HG02884 (cell line): ENCODE measurements at regions not wholly inside any gene's neighbourhood (a gene's known extent, or its start where the extent isn't known, plus 50 kb on each side); places are given as distances from the start of the nearest gene placed in this dataset.
A peak's percentile ranks its signal among the peaks of the same experiment; 100 is the strongest.
"Not testable (repeated sequence)": the region's sequence is repeated elsewhere in the genome, so short reads cannot be mapped to it uniquely, and the experiment has no call there.

Experiments used
- ATAC-seq: cut with Tn5 transposase; IDR thresholded peaks from one replicate; pipeline ENCODE4 v1.9.1; 2021; ENCODE audit warnings: mild to moderate bottlenecking, moderate library complexity; ENCODE audit not compliant: unreplicated experiment

DNA sequence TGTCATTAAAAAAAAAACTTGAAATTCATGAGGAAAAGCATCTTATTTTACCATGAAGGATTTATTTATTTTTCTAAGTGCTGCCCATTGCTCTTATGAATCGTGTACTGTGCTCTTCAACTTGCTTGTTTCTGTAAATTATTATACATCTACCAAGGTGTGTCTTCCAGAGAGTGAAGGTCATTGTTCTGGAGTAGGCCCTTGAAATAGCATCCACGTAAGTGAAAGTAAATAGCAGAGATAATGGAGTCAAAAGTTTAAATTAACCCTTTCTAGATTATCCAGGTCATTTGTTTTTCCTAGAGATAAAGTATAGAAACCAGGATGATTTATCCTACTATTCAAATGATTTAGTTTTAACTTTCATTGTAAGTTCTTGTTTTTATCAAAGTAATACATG, 473.1 kb downstream of the DIRAS2 start:
- no peak for ATAC-seq

- ATAC-seq, result not testable (repeated sequence)
Observed at GRCh38 chr9:90173935-90174334, 468.7 kb downstream of the DIRAS2 start.

DNA sequence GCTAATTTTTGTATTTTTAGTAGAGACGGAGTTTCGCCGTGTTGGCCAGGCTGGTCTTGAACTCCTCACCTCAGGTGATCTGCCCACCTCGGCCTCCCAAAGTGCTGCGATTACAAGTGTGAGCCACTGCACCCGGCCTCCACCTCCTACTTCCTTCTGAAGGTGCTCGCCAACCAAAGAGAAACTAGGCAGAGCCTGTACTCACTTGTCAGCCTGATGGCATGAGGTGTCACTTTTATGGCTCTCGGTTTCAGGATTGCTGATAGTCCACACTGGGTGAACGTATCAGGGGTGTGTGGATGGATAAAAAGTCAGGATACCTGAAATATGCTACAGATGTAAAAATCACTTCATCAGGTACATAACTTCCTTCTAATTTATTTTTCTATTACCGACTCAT, 468.3 kb downstream of the DIRAS2 start:
- ATAC-seq, result not testable (repeated sequence)

- no peak for ATAC-seq
Observed at GRCh38 chr9:90175257-90175656, 467.4 kb downstream of the DIRAS2 start.

DNA sequence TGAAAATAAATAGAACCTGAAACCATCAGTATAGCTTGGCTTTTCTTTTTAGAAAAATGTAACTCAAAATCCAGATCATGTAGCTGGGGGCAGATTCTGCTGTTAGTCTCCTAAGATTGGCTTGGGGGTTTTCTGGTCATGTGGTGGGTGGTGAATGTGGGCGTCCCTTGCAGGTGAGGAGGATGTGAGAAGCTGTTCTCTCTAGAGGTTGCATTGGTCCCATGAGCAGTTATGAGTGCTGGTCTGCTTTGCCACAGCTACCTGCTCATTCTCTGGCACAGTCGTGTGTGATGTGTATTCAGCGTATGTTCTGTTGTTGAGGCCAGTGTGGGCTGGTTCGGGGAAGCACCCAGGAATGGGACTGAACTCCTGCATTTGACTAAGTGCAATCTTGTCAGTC, 466.8 kb downstream of the DIRAS2 start:
- no peak for ATAC-seq

DNA sequence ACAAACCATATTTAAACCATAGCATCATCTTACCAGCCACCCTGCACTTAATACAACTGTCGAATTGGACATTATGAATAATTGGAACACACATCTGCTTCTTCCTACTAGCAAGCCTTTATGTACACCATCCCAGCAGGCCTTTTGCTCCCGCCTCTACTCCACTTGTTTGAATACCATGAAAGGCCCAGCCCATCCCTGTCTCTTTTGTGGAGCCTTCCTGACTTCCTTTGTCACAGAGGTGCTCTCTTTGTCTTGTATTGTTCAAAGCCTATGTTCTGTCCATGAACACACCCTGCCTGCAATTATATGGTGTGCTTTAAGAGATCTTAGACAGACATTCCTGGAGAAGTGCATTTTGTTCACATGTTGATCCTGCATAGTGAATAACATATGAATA, 465.7 kb downstream of the DIRAS2 start:
- no peak for ATAC-seq

GRCh38 chr9:90180381-90180780, 462.2 kb downstream of the DIRAS2 start:
- ATAC-seq, result no peak

DNA sequence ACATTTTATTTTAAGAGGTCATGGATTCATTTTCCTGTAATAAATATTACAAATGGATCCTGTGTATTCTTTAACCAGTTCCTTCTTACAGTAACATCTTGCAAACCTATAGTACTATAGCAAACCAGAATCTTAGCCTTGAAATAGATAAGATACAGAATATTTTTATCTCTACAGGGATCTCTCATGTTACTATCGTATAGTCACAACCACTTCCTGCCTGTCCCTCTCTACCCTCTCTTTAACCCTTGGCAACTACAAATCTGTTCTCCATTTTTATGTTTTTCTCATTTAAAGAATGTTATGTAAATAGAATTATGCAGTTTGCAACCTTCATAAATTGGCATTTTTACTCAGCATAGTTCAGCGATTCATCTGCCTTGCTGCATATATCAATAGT, 454.0 kb downstream of the DIRAS2 start:
- no peak for ATAC-seq

GRCh38 chr9:90189306-90189705, 453.3 kb downstream of the DIRAS2 start:
- ATAC-seq, result peak; percentile 91

DNA sequence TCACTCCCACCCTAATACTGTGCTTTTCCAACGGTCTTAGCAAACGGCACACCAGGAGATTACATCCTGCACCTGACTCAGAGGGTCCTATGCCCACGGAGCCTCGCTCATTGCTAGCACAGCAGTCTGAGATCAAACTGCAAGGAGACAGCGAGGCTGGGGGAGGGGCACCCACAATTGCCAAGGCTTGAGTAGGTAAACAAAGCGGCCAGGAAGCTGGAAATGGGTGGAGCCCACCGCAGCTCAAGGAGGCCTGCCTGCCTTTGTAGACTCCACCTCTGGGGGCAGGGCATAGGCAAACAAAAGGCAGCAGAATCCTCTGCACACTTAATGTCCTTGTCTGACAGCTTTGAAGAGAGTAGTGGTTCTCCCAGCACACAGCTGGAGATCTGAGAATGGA, 450.2 kb downstream of the DIRAS2 start:
- ATAC-seq, result not testable (repeated sequence)

- no peak for ATAC-seq
Observed at GRCh38 chr9:90198956-90199355, 443.7 kb downstream of the DIRAS2 start.

GRCh38 chr9:90201766-90202165, 440.9 kb downstream of the DIRAS2 start:
- no peak for ATAC-seq

DNA sequence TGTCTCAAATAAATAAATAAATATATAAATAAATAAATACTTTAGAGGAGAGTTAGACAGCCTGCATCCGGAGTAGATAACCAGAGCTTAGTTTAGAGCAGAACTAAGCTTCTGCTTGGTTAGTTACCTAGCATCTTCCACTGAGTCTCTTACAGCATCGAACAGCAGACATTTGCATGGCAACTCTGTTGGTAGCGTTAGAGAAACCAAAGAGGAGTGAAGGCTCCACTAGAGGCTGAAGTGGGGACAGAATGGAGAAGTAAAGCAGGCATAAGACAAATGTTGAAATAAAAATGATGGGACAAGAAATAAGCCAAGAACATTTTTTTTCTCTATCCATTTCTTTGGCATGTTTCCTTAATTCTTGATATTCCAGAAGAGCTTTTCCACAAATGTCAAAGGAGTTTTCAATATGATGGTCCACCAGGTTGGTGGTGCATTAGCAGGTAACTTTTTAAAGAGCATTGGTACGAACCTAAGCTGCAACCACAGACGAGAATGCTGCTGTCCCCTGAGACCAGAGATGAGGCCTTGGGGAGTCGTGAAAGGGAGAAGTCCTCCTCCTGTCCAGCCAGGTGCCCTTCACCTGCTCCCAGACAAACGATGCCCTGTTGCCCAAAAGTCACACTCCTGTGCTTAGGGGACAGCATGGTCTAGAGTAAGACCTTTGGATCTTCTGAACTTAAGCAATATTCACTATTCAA, 438.3 kb downstream of the DIRAS2 start:
- ATAC-seq, result no peak

- ATAC-seq, result not testable (repeated sequence)
Observed at GRCh38 chr9:90213045-90213444, 429.6 kb downstream of the DIRAS2 start.

- ATAC-seq, result no peak
Observed at GRCh38 chr9:90219548-90220118, 423.0 kb downstream of the DIRAS2 start.

DNA sequence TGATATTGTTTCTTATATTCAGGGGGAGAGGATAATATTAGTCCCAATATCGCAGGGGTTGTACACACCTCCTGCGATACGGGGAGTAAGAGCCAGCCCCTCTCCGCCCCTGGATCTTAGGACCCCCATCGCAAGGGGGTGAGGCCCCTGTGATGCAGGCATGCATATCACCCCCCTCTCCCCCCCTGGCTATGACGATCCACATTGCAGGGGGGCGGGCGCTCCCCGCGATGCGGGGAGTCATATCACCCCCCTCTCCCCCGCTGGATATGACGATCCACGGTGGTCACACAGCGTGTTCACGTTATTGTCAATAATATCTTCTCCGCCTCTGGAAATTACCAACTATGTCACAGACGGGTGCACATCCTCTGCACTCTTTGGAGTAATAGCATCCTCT, 420.7 kb downstream of the DIRAS2 start:
- ATAC-seq, result not testable (repeated sequence)

DNA sequence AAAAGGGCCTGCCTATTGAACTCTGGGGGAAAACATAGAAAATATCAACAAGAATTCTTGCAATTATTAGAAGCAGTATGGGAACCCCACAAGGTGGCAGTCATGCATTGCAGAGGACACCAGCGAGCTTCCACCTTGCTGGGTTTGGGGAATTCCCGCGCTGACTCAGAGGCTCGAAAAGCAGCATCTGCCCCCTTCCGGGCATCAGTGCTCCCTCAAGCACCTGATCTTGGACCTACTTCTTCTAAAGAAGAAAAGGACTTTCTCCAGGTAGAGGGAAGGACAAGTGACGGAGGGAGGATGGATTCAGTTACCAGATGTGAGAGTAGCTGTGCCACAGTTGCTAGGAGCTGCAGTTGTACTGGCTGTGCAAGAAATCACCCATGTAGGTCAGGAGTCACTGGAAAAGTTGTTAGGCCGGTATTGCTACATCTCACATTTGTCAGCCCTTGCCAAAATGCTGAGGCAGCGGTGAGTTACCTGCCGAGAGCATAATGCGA, 415.7 kb downstream of the DIRAS2 start:
- not testable (repeated sequence) for ATAC-seq

GRCh38 chr9:90233081-90233480, 409.5 kb downstream of the DIRAS2 start:
- not testable (repeated sequence) for ATAC-seq

DNA sequence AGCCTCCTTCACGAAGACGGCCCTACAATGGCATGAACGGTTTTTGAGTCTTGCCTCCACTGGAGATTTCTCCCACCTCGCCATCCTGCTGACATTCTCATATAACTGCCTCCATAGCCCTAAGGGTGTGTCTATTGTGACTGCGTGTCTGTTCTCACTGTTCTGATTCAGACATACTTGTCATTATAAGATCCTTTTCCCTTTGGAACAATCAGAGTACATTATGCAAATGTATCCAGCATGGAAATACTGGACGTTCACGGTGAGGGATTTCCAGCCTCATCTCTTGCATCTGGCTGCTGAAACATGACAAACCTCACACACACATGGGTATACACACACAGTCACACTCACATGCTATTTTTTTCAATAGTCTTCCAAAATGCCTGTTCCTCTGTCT, 402.1 kb downstream of the DIRAS2 start:
- ATAC-seq, result no peak

DNA sequence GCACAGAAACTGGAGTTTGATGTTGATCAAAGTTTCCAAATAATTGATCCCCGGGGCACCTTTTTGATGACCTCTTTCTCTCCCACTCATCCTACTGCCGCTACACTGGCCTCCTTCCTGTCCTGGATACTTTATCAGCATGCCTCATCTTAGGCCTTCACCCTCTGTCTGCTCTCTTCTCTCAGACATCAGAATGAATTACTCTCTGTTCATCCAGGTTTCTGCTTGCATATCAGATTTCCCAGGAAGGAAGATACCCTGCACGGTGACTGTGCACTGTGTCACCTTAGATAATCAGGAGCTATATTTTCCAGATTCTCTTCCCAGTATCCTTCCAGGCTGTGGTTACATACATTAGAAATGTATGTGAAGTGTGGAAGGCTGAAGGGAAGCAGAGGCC, 397.0 kb downstream of the DIRAS2 start:
- ATAC-seq, result no peak

GRCh38 chr9:90249094-90249493, 393.5 kb downstream of the DIRAS2 start:
- ATAC-seq, result no peak

DNA sequence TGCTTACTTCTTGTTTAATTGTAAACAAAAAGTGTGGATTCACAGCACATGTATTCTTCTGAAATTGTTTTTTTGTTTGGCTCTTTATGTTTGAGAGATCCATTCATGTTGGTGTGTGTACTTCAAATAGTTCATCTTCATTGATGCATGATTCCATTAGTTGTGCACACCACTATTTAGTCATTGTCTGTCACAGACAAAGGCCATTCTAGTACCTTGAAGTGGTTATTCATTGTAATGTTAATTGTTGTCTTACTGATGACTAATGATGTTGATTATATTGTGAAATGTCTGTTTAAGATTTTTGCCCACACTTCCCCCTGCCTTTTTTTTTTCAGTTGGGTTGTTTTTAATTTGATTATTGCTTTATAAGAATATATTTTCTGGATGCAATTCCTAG, 391.3 kb downstream of the DIRAS2 start:
- ATAC-seq, result no peak

DNA sequence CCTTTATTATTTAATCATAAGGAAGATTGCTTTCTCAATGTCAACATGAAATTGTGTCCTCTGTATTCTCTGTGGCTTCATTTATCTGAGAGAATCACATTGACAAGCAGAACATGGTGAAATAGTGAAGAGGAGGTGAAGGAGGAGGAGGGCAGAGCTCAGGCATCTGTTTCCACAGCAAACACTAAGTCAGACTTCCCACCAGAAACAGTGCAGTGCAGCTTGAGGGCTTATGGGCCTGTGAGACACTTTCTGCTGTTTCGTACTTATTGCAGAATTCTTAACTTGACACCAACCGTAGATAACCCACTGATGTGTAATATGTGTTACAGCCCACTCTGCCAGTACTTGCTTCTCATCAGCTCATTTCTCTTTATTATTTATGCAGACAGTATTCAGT, 386.3 kb downstream of the DIRAS2 start:
- no peak for ATAC-seq
